GM23248 (cell line): ENCODE measurements at regions not wholly inside any gene's neighbourhood (a gene's known extent, or its start where the extent isn't known, plus 50 kb on each side); places are given as distances from the start of the nearest gene placed in this dataset.

Source experiments
- EZH2 ChIP-seq: fragments of 200-600 bp; sonication (generic); IDR thresholded peaks from 2 replicates; pipeline ENCODE4 v1.6.1; 2018; ENCODE audit warnings: antibody characterized with exemption, mild to moderate bottlenecking; ENCODE audit not compliant: insufficient read depth, poor library complexity, severe bottlenecking
- EZH2phosphoT487 ChIP-seq: fragments of 200-600 bp; sonication (generic); IDR thresholded peaks from 2 replicates; pipeline ENCODE4 v1.6.1; 2018; ENCODE audit warnings: antibody characterized with exemption, moderate library complexity, mild to moderate bottlenecking, low read depth; ENCODE audit not compliant: insufficient read depth

GRCh38 chr12:91940322-91940721 lies 205.3 kb downstream of the BTG1 start:
- TF ChIP-seq EZH2: no peak
- no peak for TF ChIP-seq EZH2phosphoT487
